K562 (cell line): ENCODE measurements at regions not wholly inside any gene's neighbourhood (a gene's known extent, or its start where the extent isn't known, plus 50 kb on each side); places are given as distances from the start of the nearest gene placed in this dataset.

Experiments
- BCL6 ChIP-seq: fragments of 250-450 bp; sonication (Bioruptor Pico); IDR thresholded peaks from 2 replicates; pipeline ENCODE4 v1.4.0; 2020
- CREB1 ChIP-seq, 2 experiments: sonication (generic) in 1 of 2; formaldehyde crosslinking in 1 of 2; IDR thresholded peaks; 2 replicates each; pipeline versions ENCODE4 v1.6.1 to v1.8.0; 2012 to 2022; ENCODE audit warnings: inconsistent platforms in 1 of 2, mild to moderate bottlenecking in 1 of 2, missing genetic modification reagents in 1 of 2, moderate library complexity in 1 of 2
- EGR1 ChIP-seq: fragments of 450-650 bp; conservative IDR thresholded peaks from 2 replicates; pipeline ENCODE4 v1.6.1; 2017; ENCODE audit warnings: mild to moderate bottlenecking
- NCOA6 ChIP-seq: fragments of 450-650 bp; IDR thresholded peaks from 2 replicates; pipeline ENCODE4 v1.6.1; 2017; ENCODE audit warnings: mild to moderate bottlenecking
- POLR2AphosphoS5 ChIP-seq: IDR thresholded peaks from 2 replicates; pipeline ENCODE4 v1.6.1; 2011; ENCODE audit warnings: mild to moderate bottlenecking, low read depth, low read length, moderate library complexity; ENCODE audit not compliant: control insufficient read depth, insufficient read depth
- ZC3H11A ChIP-seq: IDR thresholded peaks from 2 replicates; pipeline ENCODE4 v1.6.1; 2012; ENCODE audit warnings: low read depth, low read length, improper control_type of control experiment
- ZSCAN29 ChIP-seq: fragments of 450-650 bp; IDR thresholded peaks from 2 replicates; pipeline ENCODE4 v1.6.1; 2017

DNA sequence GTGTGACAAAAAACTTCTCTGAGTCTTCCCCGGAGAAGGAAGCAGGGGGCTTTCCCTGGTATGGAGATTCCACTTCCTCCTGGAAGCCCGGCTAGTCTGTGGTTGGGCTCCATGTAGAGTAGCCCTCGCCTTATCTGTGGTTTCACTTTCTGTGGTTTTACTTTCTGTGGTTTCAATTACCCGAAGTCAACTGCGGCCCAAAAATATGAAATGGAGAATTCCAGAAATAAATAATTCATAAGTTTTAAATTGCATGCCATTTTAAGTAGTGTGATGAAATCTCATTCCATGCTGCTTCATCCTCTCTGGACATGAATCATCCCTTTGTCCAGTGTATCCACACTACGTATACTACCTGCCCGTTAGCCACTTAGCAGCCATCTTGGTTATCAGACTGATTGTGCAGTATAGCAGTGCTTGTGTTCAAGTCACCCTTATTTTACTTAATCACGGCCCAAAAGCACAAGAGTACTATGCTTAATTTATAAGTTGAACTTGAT, 275.0 kb upstream of the SESN3 start:
- TF ChIP-seq BCL6 (CRISPR knock-in tag) (peak; percentile 41; the same call in 1 of the 2 replicates), POLR2AphosphoS5 (no peak), NCOA6 (no peak), ZSCAN29 (no peak), CREB1 (IDR thresholded peaks at IDR 0.05) (no peak), CREB1 (CRISPR knock-in tag; IDR thresholded peaks at IDR 0.05) (no peak), EGR1 (no peak), ZC3H11A (no peak)
